Mammary epithelial cell (primary cell): ENCODE measurements at regions not wholly inside any gene's neighbourhood (a gene's known extent, or its start where the extent isn't known, plus 50 kb on each side); places are given as distances from the start of the nearest gene placed in this dataset.

Source experiments
- CTCF ChIP-seq, 2 donors: IDR thresholded peaks in 1 of 2; conservative IDR thresholded peaks in 1 of 2; 2 replicates each; pipeline ENCODE4 v1.5.1; 2011 to 2012; ENCODE audit warnings: inconsistent platforms in 2 of 2, low read length in 2 of 2, mild to moderate bottlenecking in 2 of 2, control low read depth in 1 of 2, low read depth in 1 of 2; ENCODE audit not compliant: insufficient read depth in 1 of 2; ENCODE audit errors: extremely low read depth in 1 of 2
- EZH2 ChIP-seq: IDR thresholded peaks from 2 replicates; pipeline ENCODE4 v1.6.1; 2012; ENCODE audit warnings: low read length, inconsistent platforms, borderline replicate concordance

GRCh38 chr1:232131715-232132391 is 498.1 kb downstream of the SIPA1L2 start:
- no peak for TF ChIP-seq CTCF (conservative IDR thresholded peaks at IDR 0.05 in 1 of 2, IDR thresholded peaks at IDR 0.05 in 1 of 2; ENCODE audit: extremely low read depth in 1 of 2, insufficient read depth in 1 of 2, low read depth in 1 of 2, low read length in 2 of 2)
- no peak for TF ChIP-seq EZH2
